ENCODE measurements at regions not wholly inside any gene's neighbourhood (a gene's known extent, or its start where the extent isn't known, plus 50 kb on each side); places are given as distances from the start of the nearest gene placed in this dataset.

DNA sequence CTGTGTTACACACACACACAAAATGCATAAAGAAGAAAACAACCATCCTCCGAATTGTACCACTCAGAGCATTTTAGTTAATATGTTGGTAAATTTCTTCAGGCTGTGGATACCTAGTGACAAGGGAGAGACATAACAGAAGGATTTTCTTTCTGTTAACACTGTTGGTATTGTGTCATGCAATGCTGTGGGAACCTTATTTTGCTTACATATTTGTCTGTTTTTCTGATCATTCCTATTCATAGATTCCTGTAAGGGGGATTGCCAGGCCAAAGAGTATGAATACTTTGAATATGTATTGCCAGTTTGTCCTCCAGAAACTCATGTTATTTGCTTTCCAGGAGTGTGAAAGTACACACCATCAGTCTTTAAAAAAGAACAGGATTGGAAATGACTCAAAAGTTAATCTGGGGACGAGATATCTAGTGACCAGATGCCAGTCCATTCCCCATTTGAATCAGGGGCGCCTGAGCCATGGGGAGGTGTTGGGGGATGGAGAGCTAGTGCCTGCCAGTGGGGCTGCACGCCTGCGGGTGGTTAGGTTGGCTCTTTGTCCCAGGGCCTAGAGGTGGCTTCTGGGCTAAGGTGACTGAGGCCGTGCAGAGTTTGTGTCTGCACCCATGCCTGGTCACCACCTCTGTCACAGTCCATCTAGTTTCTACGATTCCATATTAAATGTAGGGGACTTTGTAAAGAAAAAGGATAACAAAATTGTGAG lies 142.0 kb downstream of the PTPN20 start:
- no peak for DNase-seq

DNA sequence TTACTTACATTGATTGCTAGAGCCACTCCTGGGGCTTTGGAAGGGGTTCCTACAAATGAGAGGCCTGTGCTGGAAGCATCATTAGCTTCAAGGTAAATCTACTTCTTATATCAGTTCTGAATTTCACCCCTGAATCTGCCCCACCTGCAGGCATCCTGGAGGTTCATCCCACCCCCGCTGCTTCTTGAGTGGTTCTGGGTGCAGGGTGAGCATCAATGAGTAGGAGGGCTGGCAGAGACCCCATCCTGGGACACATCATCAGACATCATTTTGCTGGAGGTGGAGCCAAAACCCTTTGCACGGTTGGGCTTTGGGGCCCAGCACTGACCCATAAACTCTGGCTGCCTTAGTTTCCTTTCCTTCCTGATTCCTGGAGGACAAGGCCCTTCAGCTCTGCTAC lies 143.7 kb downstream of the PTPN20 start:
- DNase-seq = no peak

DNA sequence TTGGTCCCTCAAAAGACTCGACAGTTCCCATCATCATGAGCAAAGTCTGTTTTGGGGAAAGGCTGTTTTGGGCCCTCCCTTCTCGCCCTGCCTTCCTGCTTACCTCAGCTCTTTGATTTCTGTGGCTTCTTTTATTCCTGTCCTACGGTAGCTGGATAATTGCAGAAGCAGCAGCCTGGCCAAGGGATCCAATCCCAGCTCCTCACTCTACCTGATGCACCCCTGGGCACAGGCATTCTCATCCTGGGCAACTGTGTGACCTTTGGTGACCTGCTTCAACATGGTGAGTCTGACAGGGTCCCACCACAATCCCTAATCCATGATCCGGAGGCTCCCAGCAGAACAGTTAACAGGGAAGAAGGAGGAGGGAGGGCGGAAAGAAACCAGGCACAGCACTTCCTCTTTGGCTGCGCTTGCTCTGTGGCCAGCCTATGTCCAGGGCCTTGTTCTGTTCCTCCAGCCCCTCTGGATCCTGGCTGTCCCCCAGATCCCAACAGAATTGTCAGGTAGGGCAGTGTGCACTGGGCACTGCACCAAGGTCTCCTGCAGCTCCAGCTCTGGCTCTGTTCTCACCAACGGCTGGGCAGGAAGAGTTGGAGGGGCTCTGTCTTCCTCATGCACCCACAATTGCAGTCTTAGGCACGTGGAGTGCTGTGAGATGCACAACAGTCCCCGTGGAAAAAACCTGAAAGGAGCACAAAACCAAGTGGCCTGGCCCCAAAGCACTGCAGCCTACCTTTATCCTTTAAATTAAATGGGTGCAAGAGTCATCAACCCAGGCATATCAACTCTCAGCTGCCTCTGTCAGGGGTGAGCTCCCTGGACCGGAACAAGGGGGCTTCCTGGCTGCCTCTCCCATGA lies 144.4 kb downstream of the PTPN20 start:
- no peak for DNase-seq

DNA sequence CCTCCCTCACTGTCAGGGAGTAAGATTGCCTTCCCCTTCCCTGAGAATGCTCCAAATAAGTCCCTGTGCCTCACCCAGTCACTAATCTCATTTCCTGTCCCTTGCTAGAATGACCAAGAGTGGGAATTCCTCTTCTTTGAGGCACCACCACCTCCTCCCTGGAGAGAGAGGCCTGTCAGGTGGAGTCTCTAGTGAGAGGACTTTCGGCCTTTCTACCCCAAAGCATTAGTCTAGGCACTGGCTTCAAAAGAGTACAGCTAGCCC lies 145.0 kb downstream of the PTPN20 start:
- DNase-seq = no peak

DNA sequence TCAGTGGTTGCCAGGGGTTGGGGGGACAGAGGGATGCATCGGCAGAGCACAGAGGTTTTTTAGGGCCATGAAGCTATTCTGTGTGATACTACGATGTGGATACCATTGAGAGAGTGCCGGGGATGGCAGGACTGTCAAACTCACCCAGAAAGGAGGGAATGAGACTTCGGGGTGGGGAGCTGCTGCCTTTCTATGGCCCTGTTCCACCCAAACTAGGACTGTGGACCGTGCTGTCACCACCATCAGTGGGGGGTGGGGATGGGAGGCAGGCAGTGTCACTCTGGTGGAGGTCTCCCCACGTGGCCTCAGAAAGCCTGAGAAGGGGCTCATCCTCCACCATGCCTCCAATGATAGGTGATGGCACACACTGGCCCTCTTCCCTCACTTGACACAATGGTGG lies 146.2 kb downstream of the PTPN20 start:
- no peak for DNase-seq

DNA sequence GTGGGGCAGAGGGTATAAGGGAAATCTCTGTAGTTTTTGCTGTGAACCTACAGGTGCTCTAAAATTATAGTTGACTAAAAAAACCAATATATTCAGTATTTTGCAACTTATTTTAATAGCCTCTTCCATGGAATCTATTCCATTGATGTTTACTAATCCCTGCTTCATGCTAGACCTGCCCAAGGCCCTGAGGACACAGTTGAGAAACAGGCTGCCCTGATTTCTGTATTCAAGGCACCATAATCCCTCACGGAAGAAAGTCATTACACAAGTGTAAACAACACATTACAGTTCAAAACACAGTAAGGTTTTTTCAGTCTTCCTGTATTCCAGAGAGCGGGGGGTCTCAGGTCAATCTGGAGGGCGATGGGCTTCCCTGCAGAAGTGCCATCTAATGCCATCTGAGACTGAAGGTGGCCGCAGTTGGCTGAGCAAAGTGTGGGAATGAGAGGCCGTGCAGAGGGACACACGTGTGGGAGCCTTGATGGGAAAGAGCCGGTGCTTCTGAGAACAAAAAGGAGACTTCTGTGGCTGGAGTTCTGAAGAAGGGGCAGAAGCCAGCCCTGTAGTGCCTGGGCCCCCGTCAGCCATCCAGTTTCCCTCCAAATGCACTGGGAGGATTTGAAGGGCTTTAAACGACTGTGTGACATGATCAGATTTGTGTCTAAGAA lies 146.9 kb downstream of the PTPN20 start:
- DNase-seq = no peak

DNA sequence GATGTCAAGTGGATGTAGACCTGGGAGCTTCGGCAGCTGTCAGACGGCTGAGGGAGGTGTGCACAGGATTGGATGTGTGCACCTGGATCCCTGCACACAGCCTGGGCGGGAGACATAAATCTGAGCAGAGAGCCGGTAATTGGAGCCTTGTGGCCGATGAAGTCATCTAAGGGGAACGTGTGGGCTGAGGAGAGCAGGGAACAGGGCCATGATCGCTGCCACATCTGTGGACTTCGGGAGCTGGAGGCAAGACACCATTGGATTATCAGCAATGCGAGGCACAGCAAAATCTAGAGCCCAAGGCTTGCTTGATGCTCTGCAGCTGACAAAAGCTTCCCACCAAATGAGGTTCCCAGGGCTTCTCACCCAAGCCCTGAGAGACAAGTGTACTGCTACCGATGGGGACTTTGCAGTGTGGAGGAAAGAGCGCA lies 147.7 kb downstream of the PTPN20 start:
- DNase-seq = no peak

DNA sequence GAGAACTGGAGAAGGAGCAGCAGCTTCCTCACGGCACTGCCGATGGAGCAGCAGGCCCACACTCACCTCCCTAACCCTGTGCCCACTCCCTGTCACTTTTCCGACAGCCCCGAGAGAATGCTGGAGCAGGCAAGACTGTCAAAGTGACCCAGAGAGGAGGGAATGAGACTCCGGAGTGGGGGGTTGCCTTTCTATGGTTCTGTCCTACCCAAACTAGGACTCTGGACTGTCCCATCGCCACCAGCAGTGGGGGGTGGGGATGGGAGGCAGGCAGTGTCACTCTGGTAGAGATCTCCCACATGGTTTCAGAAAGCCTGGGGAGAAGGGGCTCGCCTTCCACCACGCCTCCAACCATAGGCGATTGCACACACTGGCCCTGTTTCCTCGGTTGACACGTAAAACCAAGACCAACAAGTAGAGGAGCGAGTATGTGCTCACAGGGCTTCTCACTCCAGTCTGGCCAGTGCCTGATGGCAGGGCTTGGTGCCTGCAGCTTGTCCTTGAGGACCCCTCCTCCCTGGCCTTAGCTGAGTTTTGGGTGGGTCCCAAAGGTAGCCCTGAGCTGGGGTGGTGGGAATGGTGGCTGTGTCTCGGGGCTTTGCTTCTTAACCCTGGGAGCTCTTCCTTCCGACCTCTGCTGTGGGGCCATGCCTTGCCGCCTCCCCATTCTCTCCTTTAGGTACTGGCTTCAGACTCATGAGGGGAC lies 148.5 kb downstream of the PTPN20 start:
- no peak for DNase-seq

DNA sequence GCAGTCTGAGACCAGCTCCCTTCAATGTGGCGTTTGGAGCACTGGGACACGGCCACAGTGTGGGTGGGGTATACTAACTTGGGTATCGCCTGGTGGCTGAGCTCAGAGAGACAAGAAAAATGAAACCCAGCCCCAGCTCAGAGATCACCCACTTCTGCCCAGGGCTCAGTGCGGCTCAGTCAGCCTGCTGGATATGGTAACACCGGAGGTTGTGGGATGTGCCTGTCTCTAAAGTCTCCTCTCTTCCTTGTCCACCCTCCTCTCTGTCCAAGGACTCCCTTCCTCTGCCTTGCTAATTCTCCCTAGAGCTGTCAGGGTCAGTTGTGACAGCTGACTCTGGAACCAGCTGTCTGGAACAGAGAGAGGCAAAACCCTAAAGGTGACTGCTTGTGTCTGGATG lies 149.1 kb downstream of the PTPN20 start:
- no peak for DNase-seq

DNA sequence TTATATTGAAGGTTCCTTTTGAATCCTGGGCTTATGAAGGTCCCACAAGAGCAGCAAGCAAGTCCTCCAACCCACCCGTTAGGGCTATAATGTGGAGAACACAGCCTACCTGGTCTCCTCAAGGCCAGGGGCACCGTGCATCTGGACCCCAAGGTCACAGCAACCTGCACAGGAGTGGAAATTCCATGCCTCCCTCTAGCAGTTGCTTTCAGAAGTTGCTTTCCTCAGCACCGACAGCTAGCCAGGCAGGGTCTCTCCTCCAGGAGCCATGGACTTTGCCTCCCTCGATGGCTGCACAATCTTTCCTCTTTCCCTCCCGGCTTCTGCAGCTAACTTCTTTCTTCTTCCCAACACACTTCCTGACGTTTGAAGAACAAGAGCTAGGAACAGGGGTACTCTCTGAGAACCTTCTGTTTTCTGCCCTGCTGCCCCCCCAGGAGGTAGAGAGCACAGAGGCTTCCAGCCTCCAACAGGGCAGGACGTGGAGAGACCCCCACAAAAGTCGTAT lies 149.8 kb downstream of the PTPN20 start:
- DNase-seq = no peak

DNA sequence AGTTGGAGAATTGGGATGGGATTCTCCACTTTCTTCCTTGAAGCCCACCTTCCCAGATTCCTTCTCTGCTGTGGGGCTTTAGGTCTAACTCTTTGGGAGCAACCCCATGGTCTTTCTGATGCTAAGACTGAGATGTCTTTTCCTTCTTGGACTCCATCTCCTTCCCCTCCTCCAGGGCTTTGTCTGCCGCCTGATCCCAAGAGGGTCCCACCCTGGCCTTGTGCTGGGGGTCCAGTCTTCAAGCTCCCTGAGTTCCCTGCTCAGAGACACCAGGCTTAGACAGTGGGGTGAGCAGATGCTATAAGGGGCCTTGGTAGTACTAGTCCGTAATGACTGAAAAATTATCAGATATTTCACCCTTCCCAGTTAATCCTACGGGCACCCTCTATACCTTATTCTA lies 150.5 kb downstream of the PTPN20 start:
- DNase-seq = no peak

DNA sequence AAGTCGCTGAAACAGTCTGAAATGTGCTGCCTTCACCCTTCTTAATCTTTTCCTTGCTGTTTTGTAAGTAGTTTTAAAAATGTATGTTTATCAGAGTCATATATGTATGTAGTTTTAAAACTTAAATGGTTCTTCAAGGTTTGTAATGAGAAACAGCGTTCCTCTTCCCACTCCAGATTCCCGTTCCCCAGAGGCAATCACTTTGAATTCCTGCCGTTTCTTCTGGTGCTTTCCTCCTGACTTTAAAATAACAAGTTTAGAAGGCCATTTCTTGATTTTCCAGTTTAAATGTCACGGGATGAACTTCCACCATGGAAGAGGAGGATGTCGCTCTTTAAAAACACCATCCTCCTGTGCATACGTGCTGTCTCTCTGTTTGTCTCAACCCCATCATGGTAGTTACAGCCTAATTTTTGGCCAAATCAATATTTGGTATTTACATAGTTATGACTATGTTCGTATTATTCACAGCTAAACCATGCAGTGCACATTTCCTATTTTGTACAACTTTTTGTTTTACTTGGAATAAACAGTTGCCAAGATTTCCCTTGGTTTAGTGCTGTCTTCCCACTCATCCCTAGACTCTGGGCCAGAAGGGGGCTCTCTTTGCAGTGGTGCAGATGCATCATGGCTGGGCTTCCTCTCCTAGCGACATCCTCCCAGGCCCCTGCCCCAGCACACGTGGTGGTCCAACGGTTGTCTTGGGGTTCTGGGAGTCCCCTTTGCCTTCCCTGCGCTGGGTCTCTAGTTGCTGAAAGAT lies 151.4 kb downstream of the PTPN20 start:
- DNase-seq = no peak

DNA sequence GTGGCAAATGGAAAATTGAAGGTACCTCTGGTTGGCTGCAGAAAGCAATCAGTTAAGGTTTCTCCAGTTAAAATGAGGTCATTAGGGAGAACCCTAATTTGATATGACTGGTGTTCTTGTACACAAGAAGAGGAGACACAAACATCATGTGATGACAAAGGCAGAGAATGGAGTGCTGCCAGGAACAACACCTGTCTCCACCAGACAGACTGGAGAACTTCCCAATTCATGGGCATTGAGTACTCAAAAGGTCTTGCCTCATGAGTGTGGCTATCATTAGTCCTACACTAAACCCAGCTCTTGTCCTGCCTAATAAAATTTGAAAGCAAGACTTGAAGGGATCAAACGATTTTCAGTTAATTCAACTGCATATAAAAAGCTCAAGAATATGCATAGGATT lies 152.6 kb downstream of the PTPN20 start:
- DNase-seq = no peak

DNA sequence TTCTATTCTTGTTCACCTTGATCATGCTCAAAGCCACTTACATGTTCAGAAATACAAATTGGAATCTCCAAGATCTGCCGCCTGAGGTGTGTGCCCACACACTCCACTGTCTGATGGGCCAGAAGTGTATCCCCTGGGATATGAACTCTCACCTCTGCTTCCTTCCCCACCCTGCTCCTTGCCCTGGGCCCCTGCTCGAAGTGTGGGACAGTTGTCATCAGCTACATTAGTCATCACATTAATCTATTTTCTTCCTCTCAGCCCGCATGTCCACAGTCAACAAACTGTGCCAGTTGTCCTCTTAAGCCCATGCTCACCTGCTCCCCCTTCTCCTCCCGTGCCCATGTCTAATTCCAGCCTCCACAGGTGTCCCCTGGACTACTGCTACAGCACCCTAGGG lies 154.7 kb downstream of the PTPN20 start:
- no peak for DNase-seq

DNA sequence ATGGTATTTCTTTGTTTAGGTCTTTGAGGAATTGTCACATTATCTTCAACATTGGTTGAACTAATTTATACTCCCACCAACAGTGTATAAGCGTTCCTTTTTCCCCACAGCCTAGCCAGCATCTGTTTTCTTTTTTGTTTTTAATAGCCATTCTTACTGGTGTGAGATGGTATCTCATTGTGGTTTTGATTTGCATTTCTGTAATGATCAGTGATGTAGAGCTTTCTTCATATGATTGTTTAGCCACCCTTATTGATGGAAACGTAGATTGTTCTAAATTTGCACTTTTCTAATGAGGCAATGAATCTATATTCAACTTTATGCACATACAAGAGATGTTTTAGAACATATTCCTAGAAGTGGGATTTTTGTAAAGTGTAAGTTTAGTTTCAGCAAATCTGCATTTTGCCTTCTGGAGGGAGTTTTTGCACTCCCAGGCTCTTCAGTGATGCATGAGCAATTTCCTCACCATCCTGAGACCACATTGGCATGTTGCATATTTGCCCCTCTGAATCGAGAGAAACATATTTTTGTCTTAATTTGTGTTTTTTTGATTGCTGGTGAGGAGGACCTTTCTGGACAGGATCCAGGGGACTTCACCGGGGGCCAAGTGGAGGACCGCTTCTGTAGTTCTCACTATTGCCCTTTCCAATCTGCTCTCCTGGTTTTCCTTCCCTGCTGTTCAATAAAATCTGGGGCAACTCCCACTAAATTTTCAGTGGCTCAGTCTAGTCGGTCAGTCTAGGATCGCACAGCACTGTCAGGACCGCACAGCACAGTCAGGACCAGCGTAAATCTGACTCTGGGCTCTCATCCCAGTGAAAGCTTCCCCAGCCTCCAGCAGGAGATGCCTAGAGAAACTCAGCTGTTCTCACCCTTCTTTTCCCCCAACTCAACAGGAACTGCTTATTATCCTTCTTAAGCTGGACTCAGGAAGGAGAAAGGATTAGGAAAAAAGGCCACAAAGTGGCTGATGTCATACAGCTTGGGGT lies 157.0 kb downstream of the PTPN20 start:
- no peak for DNase-seq

DNA sequence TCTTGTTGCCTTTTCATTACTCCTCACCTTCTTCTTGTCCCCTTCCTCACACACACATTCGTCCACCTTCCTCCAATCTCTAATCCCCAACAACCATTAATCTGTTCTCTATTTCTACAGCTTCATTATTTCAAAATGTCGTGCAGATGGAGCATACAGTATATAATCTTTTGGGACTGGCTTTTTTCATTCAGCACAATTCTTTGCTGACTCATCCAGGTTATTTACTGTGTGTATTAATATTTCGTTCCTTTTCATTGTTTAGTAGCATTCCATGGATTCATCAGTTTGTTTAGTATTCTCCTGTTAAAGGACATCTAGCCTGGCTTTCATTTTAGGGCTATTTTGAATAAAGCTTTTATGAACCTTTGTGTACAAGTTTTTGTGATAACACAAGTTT lies 159.3 kb downstream of the PTPN20 start:
- DNase-seq = no peak

DNA sequence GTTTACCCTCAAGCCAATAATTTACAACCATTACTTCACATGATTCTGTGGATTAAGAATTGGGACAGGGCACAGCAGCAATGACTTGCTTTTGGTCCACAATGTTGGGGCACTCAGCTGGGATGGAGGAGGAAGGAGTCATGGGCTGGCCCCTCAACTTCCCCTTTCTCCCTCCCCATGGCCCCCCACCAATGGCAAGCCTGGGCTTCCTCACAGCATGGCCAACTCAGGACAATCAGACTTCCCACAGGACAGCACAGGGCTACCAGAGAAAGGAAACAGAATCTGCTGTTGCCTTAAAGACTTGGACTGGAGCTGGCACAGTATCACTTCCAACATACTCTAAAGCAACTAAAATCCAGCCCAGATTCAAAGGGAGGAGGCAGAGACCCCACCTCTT lies 160.7 kb downstream of the PTPN20 start:
- DNase-seq = no peak

DNA sequence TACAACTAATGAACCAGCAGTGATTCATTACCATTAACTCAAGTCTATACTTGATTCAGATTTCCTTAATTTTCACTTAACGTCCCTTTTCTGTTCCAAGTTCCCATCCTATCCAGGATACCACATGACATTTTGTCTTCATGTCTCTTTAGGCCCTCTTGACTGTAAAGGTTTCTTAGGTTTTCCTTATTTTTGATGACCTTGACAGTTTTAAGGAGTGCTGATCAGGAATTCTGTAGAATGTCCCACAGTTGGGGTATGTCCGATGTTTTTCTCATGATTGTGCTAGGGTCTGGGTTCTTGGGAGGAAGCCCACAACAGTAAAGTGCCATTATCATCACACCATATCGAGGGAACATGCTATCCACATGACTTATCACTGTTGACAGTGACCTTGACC lies 162.7 kb downstream of the PTPN20 start:
- DNase-seq = no peak

DNA sequence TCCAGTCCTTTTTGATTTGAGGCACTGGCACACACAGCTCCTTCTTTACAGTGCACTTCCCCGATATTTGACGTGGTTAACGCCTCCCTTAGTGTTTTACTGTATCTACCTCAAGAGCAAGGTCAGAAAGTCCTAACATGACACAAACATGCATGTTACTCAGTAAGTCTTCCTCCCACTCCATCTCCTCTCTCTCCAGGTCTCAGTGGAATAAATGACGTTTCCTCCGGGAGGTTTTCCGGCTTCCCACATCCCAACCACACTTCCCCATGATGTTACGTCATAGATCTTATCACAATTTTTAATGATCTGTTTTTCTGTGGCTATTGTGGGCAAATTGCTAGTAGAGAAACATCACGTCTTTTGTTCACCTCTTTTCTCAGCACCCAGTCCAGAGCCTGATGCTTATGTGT lies 165.7 kb downstream of the PTPN20 start:
- DNase-seq = no peak

DNA sequence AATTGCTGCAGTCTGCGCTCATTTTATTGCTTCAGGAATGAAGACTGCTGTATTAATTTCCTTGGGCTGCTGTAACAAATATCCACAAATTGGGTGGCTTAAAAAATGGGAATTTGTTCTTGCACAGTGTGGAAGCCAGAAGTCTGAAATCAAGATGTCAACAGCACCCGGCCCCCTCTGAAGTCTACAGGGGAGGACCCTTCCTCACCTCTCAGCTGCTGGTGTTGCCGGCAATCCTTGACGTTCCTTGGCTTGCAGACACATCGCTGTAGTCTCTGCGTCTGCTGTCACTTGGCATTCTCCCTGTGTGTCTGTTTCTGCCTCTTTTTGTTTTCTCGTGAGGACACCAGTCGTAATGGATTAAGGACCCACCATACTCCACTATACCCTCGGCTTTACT lies 166.2 kb downstream of the PTPN20 start:
- DNase-seq = no peak

DNA sequence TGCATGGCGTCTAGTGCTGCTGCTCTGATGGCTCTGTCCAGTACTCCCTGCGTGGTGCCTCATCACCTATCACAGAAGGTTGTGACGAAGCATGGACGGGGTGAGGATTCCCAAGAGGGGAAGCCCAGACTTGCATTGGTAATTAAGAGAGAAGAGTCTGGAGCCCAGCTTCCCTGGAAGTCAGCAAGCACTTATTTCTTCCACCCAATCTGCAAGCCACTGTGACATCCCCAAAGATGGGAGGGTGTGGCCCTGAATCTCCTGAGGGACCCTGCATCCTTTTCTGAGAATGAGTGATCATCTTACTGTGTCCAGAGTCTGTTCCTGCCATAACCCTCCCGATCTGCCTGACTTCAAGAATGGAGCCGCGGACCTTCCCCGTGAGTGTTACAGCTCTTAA lies 166.7 kb downstream of the PTPN20 start:
- DNase-seq = no peak

Data from stimulated activated CD4-positive, alpha-beta T cell treated with anti-CD3 and anti-CD28 coated beads, Interleukin-12 subunit alpha, Interleukin-12 subunit beta, amount 100 ng/mL, for 4 hours (primary cell).